HG03342 (cell line): ENCODE measurements at regions not wholly inside any gene's neighbourhood (a gene's known extent, or its start where the extent isn't known, plus 50 kb on each side); places are given as distances from the start of the nearest gene placed in this dataset.

Source experiments
- ATAC-seq: cut with Tn5 transposase; IDR thresholded peaks from one replicate; pipeline ENCODE4 v1.9.1; 2021; ENCODE audit warnings: mild to moderate bottlenecking, moderate library complexity; ENCODE audit not compliant: unreplicated experiment

DNA sequence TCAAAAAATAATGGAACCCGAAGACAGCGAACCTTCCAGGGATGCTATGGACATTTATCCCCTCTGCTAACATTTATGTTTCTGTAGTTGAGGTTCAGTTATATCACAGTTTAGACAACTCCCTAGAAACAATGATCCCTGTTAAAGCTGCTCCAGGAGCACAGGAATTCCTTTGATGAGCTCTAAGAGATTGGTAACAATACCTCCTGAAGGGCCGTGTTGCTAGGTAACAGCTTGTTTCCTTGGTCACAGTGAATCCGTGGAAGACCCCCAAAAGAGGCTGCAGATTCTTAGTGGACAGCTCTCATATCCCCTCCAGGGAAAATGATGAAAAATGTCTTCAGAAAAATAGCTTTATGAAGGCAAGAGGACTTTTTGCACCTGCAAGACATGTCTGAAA lies 160.2 kb downstream of the SERPINI1 start:
- no peak for ATAC-seq

DNA sequence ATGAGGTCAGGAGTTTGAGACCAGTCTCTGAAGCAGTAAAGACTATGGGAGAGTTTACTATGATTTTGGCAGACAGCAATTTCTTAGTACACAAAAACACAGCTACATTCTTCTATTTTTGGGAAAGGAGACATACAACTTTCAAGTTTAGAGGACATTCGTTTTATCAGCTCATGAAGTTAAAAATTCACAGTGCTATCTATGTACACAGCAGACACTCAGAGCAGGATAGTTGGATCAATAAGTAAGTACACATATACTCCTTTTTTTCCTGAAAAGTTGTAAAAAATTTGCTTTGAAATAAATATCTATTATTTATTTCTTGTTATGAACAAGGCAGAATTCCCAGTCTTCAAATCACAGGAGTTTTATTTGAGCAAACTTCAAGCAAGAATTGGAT lies 159.7 kb downstream of the SERPINI1 start:
- ATAC-seq: no peak

DNA sequence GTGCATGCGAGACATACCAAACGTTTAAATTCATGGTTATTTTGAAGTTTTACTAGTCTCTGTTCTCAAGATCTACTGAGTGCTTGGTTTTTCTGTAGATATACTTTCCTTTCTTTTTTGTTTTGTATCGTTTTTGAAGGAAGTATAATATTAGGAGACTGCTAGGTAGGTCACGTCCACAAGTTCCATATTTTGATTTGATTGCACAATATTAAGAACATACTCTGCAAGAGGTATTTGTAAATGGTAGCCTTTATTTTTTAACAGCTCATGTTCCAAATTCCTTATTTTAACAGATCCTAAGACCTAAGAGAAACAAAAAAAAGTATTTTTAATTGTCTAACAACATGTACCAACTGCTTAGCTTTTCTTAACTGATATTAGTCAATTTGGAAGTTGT lies 156.7 kb downstream of the SERPINI1 start:
- ATAC-seq: no peak

DNA sequence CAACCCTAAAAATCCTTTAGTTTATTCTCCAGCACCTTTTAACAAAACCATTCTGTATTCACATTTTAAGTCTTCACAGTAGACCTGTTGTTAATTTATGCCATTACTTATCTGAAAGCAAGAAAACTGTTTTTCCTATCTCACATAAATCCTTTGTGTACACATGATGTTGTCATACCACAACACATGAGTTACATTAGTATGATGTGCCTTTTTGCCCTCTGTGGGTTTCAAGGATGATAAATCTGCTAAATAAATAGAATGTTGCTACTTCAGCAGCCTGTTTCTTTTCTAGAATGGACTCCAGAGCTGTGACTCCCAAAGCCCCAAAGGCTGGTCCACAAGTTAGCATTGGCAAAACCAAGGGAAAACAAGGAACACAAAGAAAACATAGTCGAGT lies 151.6 kb downstream of the SERPINI1 start:
- no peak for ATAC-seq

DNA sequence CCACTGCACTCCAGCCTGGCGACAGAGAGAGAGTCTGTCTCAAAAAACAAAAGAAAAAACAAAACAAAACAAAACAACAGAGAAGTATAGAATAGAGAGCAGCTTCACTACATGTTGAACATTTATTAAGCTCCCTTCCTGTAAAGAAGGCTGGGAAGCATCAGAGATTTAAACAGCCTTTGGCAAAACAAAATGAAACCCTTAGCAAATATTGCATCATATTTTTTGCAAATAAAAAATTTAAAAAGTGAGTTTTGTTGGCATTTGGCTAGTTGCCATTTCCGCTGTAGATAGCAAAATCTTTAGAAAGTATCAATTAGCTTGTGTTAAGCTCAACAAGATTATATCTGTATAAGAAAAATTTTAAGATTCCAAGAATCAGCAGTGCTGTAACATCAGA lies 151.2 kb downstream of the SERPINI1 start:
- ATAC-seq: no peak

DNA sequence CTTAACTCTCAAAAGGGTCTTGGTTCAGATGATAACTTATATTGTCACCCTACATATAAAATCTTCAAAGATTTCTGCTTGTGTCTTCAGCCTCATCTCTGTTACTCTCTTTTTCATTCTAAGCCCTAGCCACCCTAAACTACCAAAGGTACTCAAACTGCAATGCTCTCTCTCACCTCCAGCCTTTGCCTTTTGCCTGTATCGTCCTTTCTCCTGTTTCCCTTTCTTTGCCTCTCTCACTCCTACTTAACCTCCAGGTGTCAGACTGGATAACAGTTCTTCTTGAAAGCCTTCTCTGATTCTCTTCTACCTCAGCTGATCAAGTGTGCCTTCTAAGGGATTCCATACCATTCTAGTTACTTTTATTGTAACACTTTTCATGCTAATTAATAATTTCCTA lies 149.8 kb downstream of the SERPINI1 start:
- ATAC-seq: no peak

DNA sequence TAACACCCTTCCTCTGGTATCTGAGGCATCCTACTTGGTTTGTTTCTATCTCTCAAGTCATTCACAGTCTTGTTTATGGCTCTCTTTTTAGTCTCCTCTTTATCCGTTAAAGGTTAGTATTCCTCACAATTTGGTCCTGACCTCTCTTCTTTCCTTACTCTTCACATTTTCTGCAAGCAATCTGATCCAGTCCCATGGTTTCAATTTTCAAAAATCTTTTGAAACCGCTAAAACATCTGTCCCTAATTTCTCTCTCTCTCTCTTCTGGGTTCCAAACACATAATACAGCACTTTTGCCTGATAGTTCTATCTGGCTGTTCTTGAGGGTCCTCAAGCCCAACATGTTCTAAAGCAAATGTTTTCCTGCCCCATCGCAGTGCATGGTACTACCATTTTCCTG lies 149.0 kb downstream of the SERPINI1 start:
- no peak for ATAC-seq

DNA sequence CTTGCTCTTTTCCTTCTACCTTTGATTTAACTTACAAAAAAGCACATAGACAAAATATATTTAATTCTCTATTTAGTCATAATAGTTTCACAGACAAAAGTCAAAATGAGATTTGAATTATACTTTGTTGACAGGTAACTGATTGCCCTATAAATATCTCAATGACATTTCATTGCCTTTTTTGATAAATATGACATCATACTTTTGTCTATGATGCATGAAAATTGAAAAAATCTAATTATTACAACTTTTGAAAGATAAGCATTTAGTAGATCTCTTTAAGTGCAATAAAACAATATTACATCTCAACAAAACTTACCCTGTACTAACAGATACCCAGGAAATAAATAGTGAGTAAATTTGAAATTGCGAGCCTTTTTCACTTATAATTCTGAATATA lies 147.9 kb downstream of the SERPINI1 start:
- ATAC-seq: no peak

DNA sequence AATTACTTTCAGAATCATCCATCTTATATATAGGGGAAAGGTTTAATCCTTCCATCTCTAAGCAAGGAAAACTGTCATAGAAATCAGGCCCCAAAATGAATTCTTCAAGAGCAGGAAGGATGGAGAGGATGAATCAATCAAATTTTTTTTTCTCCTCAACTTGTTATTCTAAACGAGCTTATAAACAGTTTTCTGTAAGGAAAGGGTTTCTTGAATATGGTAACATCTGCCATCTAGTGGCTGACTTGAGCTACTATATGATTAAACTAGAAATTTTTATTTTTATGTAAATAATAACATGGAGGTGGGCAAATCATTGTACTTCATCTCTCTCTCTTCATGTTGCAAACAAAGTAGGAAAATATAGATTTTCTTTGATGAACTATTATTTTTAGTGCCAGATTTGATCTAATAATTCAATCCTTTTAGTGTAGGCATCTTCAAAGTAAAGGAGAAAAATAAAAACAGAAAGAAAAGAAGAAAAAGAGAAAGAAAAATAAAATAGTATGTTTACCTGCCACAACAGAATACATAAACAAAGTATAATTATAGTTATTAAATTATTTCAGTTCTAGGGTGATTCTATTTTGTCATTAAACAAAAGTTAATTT lies 146.6 kb downstream of the SERPINI1 start:
- peak; percentile 92 for ATAC-seq

DNA sequence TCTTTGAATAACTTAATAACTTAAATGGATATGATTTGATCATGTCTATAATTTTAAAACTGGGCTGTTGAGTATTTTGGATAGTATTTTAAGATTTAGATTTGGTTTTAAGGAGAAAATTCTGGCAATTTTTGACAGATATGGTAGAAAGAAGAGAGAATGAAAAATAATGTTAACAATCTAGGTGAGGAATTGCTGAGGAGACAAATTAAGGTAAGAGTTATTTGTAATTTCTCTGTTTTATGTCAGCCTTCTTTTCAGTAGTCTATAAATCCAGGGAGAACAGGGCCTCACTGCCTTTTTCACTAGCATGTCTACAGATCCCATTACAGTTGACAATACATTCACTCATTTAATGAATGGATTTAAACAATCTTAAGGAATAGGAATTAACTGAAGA lies 144.7 kb downstream of the SERPINI1 start:
- no peak for ATAC-seq

DNA sequence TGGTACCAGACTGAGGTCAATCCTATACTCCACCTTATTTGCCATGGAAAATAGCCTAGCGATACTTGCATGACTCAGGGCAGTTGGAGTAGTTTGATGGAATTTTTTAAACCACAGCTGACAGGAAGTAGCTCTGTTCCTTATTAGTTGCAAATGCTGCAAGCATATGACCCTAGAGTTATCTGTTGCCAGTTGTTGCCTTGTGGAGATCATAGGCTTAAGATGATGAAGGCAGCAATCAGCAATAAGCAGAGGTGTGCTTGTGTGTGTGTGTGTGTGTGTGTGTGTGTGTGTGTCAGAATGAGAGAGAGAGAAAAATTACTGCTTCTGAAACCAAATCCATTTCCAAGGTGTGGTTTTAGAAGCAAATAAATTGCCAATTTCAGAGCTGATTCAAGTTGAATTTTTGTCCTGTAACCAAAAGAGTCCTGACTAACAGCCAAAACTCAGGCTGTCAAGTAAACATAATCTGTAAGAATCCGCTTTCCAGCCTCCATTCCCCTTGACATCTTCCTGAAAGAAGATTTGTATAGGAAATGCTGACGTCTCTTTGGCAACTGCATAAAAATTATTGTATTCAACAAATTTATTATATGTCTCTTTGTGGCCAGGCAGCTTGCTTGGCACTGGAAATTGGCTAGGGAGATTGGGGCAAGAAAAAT lies 141.2 kb downstream of the SERPINI1 start:
- ATAC-seq: no peak
